ENCODE measurements at regions not wholly inside any gene's neighbourhood (a gene's known extent, or its start where the extent isn't known, plus 50 kb on each side); places are given as distances from the start of the nearest gene placed in this dataset.
A peak's percentile ranks its signal among the peaks of the same experiment; 100 is the strongest.

DNA sequence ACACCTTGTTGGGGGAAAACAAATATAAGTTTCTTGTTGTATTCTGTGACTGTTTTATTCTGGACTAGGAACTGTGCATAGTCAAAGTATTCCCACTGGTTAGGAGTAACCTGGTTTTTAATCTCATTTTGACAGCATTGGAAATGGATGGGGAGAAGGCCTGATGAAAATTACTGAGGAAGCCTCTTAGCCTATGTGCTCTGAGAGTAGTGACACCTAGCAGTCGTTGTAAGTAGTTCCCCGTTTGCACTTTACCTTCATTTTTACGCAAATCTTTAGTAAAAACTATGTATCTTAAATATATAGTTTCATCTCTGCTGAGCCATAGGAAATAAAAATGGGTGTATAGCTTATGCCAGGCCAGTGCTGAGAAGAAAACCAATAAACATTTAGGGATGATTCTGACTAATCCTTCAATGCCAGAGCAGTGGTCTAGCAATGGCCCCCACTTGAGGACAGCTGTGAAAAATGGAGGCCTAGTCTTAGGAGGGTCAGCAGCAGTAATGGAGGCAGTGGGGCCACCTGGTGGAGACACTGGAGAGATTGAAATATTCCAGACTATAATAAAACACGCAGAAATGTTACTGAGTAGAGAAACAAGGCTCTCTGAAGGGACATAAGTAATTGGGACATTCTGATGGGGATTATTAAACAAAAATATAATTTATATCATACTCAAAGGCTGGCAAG is 133.2 kb upstream of the NOVA1 start:
- no peak for TF ChIP-seq MXI1 (IDR thresholded peaks at IDR 0.05; ENCODE audit: borderline replicate concordance, low read depth, low read length)
- TF ChIP-seq MAFK (IDR thresholded peaks at IDR 0.05; ENCODE audit: low read depth, low read length): no peak
- no peak for TF ChIP-seq MAZ (IDR thresholded peaks at IDR 0.05; ENCODE audit: borderline replicate concordance, low read depth, low read length)
- TF ChIP-seq, protein P1, sequence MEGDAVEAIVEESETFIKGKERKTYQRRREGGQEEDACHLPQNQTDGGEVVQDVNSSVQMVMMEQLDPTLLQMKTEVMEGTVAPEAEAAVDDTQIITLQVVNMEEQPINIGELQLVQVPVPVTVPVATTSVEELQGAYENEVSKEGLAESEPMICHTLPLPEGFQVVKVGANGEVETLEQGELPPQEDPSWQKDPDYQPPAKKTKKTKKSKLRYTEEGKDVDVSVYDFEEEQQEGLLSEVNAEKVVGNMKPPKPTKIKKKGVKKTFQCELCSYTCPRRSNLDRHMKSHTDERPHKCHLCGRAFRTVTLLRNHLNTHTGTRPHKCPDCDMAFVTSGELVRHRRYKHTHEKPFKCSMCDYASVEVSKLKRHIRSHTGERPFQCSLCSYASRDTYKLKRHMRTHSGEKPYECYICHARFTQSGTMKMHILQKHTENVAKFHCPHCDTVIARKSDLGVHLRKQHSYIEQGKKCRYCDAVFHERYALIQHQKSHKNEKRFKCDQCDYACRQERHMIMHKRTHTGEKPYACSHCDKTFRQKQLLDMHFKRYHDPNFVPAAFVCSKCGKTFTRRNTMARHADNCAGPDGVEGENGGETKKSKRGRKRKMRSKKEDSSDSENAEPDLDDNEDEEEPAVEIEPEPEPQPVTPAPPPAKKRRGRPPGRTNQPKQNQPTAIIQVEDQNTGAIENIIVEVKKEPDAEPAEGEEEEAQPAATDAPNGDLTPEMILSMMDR (conservative IDR thresholded peaks at IDR 0.05; ENCODE audit: low read depth, low read length): peak; percentile 50
- TF ChIP-seq RCOR1 (IDR thresholded peaks at IDR 0.05; ENCODE audit: insufficient replicate concordance, low read length): no peak
- no peak for TF ChIP-seq USF2 (IDR thresholded peaks at IDR 0.05; ENCODE audit: low read depth, low read length)
- TF ChIP-seq BHLHE40 (IDR thresholded peaks at IDR 0.05; ENCODE audit: low read depth, low read length): no peak
- no peak for TF ChIP-seq NFE2L2 (IDR thresholded peaks at IDR 0.05; ENCODE audit: low read depth, low read length)
- TF ChIP-seq, protein P2, sequence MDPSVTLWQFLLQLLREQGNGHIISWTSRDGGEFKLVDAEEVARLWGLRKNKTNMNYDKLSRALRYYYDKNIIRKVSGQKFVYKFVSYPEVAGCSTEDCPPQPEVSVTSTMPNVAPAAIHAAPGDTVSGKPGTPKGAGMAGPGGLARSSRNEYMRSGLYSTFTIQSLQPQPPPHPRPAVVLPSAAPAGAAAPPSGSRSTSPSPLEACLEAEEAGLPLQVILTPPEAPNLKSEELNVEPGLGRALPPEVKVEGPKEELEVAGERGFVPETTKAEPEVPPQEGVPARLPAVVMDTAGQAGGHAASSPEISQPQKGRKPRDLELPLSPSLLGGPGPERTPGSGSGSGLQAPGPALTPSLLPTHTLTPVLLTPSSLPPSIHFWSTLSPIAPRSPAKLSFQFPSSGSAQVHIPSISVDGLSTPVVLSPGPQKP (IDR thresholded peaks at IDR 0.05; ENCODE audit: borderline replicate concordance, low read depth, low read length): no peak
- peak; percentile 56 for TF ChIP-seq RAD21 (IDR thresholded peaks at IDR 0.05; ENCODE audit: low read length)
- TF ChIP-seq CEBPB (IDR thresholded peaks at IDR 0.05; ENCODE audit: low read depth, low read length): no peak
- TF ChIP-seq POLR2A (IDR thresholded peaks at IDR 0.05; ENCODE audit: low read depth, low read length): no peak
- no peak for TF ChIP-seq FOS (IDR thresholded peaks at IDR 0.05; ENCODE audit: low read depth, low read length)
- no peak for TF ChIP-seq RFX5 (IDR thresholded peaks at IDR 0.05; ENCODE audit: low read depth, low read length)
- TF ChIP-seq CHD1 (IDR thresholded peaks at IDR 0.05; ENCODE audit: low read depth, low read length): no peak
- TF ChIP-seq SMC3 (IDR thresholded peaks at IDR 0.05; ENCODE audit: low read depth, low read length): peak; percentile 58
- Histone ChIP-seq H2BK15ac (ENCODE audit: low read depth, low read length) (no peak overlapping the region), H3K4ac (ENCODE audit: low read depth, low read length) (no peak overlapping the region), H3K4me1 (ENCODE audit: control insufficient read depth, insufficient read depth, low read length) (no peaks in the 10 kb centered on the region), H4K8ac (ENCODE audit: low read depth in 2 of 2, low read length in 2 of 2) (no peak overlapping the region), H2AK5ac (ENCODE audit: low read depth, low read length) (no peak overlapping the region), H3K18ac (ENCODE audit: low read depth, low read length) (no peak overlapping the region), H3K56ac (ENCODE audit: extremely low read depth, insufficient read depth, low read length) (no peak overlapping the region), H3K27me3 (ENCODE audit: control insufficient read depth, insufficient read depth, low read length) (no peaks in the 10 kb centered on the region), H4K20me1 (ENCODE audit: insufficient read depth, low read length) (no peaks in the 10 kb centered on the region), H3K36me3 (ENCODE audit: control insufficient read depth, insufficient read depth, low read length) (no peaks in the 10 kb centered on the region), H2BK120ac (ENCODE audit: low read depth, low read length) (no peak overlapping the region), H3K27ac (ENCODE audit: insufficient read depth, low read length) (no peak overlapping the region), H2BK20ac (ENCODE audit: low read depth, low read length) (no peak overlapping the region), H3K9ac (ENCODE audit: low read depth, low read length) (no peak overlapping the region), H3K14ac (replicated peaks; ENCODE audit: low read depth, low read length) (no peak overlapping the region), H3K9me3 (ENCODE audit: control insufficient read depth, insufficient read depth, low read length) (no peaks in the 10 kb centered on the region), H3K23ac (ENCODE audit: low read depth, low read length) (no peak overlapping the region), H2AK9ac (replicated peaks; ENCODE audit: low read depth, low read length, poor library complexity) (no peak overlapping the region), H2AFZ (replicated peaks; ENCODE audit: low read length, poor library complexity) (no peak overlapping the region), H3K79me1 (ENCODE audit: low read depth in 1 of 2, low read length in 2 of 2) (no peaks in the 10 kb centered on the region), H2BK5ac (ENCODE audit: low read depth, low read length, poor library complexity, severe bottlenecking) (no peak overlapping the region), H3K9me1 (ENCODE audit: insufficient read depth, low read length) (no peaks in the 10 kb centered on the region), H3K4me2 (ENCODE audit: low read depth, low read length) (no peak overlapping the region), H3K4me3 (ENCODE audit: insufficient read depth, low read depth, low read length) (no peak overlapping the region), H4K91ac (ENCODE audit: insufficient read depth, low read depth, low read length) (no peak overlapping the region), H4K5ac (ENCODE audit: low read depth, low read length) (no peak overlapping the region)
- in situ Hi-C loops (cut with MboI; ENCODE audit: low sequenced_read_pairs) (no loop called here), dilution Hi-C loops (cut with HindIII; ENCODE audit: low sequenced_read_pairs, unreplicated experiment) (no loop called here), intact Hi-C loops (cut with micrococcal nuclease) (loop anchor here (1.0 to 10.0 kb wide), 3 partner anchors 254 to 476 kb away; no protein-coding TSS in a partner anchor)
- ChIA-PET POLR2A (ENCODE audit: unreplicated experiment) (no interaction called here), CTCF (no interaction called here)
- BruUV-seq (replicated peaks): no TSS peak
- peak; percentile 3 for DNase-seq
- ATAC-seq (ENCODE audit: low read depth): peak; percentile 57; the same call in 1 of the 2 replicates
- no CpG with 5 or more reads among the region's 4 CpGs for WGBS, 2 experiments (ENCODE audit: extremely low coverage in 2 of 2, insufficient read length in 1 of 2)

Measured in IMR-90 (cell line).